ENCODE measurements at regions not wholly inside any gene's neighbourhood (a gene's known extent, or its start where the extent isn't known, plus 50 kb on each side); places are given as distances from the start of the nearest gene placed in this dataset.

DNA sequence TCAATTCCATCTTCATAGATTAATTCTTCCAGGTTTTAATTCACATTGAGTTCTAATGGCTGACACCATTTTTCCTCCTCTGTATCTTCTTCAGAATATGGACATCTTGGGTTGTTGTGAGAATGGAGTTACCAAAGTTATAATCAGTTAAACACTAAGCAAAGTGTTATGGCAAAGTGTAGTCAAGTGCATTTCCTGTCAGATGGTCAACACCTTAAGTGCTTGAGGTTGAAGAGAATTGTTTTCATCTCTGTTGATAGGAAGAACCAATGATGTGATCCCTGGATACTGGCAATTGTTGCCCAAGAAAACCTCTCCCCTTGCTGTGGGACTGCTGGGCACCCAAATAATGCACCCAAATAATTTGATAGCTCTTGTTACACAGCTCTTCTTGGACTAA lies 102.6 kb upstream of the SATB1 start:
- TF ChIP-seq, protein P1, sequence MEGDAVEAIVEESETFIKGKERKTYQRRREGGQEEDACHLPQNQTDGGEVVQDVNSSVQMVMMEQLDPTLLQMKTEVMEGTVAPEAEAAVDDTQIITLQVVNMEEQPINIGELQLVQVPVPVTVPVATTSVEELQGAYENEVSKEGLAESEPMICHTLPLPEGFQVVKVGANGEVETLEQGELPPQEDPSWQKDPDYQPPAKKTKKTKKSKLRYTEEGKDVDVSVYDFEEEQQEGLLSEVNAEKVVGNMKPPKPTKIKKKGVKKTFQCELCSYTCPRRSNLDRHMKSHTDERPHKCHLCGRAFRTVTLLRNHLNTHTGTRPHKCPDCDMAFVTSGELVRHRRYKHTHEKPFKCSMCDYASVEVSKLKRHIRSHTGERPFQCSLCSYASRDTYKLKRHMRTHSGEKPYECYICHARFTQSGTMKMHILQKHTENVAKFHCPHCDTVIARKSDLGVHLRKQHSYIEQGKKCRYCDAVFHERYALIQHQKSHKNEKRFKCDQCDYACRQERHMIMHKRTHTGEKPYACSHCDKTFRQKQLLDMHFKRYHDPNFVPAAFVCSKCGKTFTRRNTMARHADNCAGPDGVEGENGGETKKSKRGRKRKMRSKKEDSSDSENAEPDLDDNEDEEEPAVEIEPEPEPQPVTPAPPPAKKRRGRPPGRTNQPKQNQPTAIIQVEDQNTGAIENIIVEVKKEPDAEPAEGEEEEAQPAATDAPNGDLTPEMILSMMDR (IDR thresholded peaks at IDR 0.05) = no peak
- TF ChIP-seq POLR2A (IDR thresholded peaks at IDR 0.05) = no peak
